Activated T-cell treated with anti-CD3 and anti-CD28 coated beads for 24 hours (primary cell): ENCODE measurements at regions not wholly inside any gene's neighbourhood (a gene's known extent, or its start where the extent isn't known, plus 50 kb on each side); places are given as distances from the start of the nearest gene placed in this dataset.
"Not testable (repeated sequence)": the region's sequence is repeated elsewhere in the genome, so short reads cannot be mapped to it uniquely, and the experiment has no call there.

Experiments
- DNase-seq: peaks from one replicate; pipeline ENCODE4 v3.0.0-alpha.2; 2020; ENCODE audit warnings: low read depth

DNA sequence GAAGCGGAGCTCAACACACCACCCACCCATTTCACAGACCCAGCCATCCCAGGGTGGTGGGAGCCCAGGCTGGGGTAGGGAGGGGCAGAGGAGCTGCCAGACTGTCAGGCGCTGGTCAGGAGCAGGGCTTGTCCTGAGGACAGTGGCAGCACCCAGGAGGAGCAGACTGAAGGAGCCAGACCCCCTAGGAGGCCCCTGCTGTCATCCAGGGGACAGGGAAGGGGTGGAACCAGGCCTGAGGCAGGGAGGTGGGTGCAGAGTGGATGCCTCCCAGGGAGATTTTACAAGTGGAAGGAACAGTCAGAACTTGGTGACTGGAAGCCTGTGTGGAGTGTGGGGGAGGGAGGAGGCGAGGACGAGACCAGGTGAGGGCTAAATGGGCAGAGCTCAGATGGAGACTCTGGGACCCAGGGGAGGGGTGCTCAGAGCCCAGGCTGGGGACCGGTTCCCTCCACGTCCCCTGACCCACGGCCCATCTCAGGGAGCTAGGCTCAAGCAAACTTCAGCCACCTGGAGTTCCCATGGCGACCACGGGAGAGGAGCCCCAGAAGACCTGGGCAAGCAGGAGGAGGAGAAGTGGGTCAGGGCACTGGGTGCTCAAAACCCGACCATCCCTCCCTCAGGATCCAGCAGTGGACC is 215.4 kb downstream of the TBC1D2B start:
- DNase-seq = not testable (repeated sequence)

DNA sequence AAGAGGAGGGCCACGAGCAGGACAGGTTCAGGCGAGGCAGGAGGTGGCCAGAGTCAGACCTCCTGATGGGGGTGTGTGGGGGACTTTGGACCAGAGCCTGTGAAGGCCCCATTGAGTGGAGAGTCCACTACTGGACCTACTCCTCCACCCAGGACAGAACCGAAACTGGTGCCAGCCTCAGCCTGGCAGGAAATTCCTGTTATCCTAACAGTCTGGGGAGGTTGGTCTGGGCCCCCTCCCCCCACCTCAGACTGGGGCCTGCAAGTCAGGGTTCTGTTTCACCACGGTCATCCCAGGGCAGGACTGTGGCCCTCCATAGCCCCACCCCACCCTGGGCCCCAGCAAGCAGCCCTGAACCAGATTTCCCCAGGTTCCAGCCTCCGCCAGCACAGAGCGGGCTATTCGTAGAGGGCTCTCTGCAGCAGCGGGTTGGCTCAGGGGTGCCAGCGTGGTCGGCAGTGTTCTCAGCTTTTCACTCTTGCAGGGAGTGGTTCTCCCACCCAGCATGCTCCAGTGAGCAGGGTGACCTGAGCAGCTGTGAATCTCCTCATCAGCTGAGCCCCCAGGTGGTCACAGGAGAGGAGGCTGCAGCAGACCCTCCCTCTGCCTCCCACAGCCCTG is 217.3 kb downstream of the TBC1D2B start:
- no peak for DNase-seq

- DNase-seq = no peak
Measured at GRCh38 chr15:77859491-77860060, 217.9 kb downstream of the TBC1D2B start.

DNA sequence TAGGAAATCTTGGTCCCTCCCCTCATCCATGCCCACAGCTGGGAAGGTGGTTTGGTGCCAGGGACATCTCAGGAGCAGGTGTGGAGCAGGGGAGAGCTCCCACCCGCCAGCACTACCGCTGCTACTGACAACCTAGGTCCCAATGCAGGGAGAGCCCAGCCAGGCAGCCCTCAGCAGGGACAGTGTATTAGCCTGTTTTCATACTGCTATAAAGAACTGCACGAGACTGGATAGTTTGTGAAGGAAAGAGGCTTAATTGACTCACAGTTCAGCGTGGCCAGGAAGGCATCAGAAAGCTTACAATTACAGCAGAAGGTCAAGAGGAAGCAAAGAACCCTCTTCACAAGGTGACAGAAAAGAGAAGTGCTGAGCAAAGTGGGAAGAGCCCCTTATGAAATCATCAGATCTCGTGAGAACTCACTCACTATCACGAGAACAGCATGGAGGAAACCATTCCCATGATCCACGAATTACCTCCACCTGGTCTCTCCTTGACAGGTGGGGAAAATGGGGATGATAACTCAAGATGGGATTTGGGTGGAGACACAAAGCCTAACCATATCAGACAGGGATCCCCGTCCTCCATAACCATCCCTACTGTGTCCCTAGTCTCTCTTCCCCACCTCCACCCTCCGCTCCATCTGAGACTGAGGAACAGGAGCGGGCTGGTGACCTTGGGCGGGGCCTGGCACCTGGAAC is 218.6 kb downstream of the TBC1D2B start:
- DNase-seq = no peak

GRCh38 chr15:77857419-77857818 is 220.1 kb downstream of the TBC1D2B start:
- no peak for DNase-seq

DNA sequence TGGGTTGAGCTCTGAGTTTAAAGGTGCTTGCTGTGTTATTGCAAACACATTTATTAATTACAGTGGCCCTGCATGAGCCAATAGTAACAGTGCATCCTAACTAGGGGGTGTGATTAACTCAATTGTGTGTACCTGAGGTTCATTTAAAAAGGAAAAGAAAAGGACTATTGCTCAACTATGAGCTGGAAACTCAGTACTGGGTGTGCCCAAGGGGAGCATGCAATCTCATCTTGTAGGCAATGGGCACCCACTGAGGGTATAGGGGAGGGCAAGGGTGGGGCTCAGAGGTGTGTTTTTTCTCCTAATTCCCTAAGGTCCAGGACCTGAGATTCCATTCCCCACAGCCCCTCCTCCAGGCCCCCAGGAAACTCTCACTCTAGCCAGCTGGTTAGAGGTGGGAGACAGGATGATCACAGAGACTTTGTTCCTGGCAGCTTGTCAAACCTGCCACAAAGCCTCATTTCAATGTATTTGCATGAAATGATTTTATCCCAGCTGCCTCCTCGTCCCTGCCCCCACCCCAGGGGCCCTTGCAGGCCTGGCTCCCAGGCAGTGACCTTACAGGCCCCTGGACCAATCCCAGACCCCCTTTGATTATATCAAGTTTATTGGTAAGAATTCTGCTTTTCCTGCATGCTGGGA is 220.7 kb downstream of the TBC1D2B start:
- DNase-seq = no peak

GRCh38 chr15:77855871-77856270 is 221.6 kb downstream of the TBC1D2B start:
- no peak for DNase-seq

DNA sequence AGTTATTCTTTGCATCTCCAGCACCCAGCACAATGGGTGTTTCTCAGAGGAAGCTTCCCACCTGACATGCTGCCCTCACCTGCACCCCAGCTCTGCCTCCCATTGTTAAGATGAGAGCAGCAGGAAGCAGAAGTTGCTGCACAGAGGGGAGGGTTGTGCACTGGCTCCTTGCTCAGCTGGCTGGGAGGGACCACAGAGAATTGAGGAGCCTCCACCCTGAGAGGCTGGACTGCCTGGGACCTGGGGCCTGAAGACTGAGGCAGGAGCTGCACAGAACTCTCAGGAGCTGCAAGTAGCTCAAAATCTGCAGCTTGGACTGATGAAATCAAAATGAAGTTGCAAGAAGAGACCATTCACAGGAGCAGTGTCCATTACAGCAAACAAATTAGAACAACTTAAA is 222.3 kb upstream of the LINGO1 start:
- DNase-seq = no peak

- no peak for DNase-seq
Measured at GRCh38 chr15:77853910-77854309, 221.2 kb upstream of the LINGO1 start.

GRCh38 chr15:77853008-77853328 is 220.3 kb upstream of the LINGO1 start:
- DNase-seq = no peak

GRCh38 chr15:77852241-77853007 is 219.7 kb upstream of the LINGO1 start:
- no peak for DNase-seq

GRCh38 chr15:77851691-77852090 is 219.0 kb upstream of the LINGO1 start:
- DNase-seq = no peak

DNA sequence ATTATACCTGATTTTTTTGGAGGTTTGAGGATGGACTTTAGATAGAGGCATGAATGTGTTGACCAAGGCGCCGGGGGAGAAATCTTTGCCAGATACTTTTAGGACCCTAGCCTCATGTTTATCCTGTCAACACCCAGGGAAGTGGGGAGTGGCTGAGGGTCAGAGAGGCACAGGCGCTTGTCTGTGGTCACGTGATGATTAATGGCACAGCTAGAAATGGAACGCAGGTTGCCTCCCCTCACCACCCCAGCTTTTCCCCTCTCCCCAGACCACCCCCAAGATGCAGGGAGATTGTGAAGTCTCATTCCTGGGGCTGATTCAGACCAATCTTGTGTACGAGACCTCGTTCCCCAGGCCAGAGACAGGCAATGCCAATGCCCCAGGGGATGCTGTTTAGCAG is 218.4 kb upstream of the LINGO1 start:
- DNase-seq = no peak

DNA sequence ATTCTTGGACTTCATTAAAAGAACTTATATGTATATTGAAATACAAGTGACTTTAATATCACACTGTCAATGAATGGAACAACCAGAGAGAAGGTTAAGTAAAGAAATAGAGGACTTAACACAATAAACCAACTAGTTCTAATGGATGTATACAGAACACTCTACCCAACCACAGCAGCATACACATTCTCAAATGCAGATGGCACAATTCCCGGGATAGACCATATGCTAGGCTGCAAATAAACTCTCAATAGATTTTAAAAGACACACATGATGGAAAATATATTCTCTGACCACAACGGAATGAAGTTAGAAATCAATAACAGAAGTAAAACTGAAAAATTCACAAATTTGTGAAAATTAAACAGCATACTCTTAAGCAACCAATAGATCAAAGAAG is 214.3 kb upstream of the LINGO1 start:
- no peak for DNase-seq

DNA sequence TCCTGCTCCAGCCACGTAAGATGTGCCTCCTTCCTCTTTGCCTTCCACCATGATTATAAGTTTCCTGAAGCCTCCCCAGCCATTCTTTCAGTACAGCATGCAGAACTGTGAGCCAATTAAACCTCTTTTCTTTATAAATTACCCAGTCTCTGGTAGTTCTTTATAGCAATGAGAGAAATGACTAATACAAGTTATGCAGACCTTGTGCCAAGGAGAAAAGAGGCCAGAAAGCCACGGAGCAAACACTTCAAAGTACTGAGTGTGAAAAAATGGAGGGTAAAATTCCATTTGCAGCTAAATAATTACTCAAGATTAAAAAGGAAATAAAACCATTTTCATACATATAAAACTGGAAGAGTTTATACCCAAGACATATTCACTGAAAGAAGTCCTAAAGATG is 213.6 kb upstream of the LINGO1 start:
- no peak for DNase-seq

GRCh38 chr15:77844798-77845446 is 212.2 kb upstream of the LINGO1 start:
- no peak for DNase-seq

DNA sequence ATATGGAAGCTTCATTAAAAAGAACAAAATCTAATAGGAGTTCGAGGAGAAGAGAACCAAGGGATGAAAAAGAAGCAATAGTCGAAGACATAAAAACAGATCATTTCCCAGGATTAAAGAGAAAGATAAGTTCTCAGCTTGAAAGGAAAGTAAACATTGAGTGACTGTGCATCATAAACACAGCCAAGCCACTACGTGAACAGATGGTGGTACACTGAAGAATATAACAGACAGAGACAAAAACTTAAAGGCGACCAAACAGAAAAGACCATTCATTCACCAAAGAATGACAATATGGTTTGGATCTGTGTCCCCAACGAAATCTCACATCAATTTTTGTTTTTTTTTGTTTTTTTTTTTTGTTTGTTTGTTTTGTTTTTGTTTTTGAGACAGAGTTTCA is 210.8 kb upstream of the LINGO1 start:
- DNase-seq = no peak

- DNase-seq = no peak
Measured at GRCh38 chr15:77840991-77841775, 208.5 kb upstream of the LINGO1 start.

DNA sequence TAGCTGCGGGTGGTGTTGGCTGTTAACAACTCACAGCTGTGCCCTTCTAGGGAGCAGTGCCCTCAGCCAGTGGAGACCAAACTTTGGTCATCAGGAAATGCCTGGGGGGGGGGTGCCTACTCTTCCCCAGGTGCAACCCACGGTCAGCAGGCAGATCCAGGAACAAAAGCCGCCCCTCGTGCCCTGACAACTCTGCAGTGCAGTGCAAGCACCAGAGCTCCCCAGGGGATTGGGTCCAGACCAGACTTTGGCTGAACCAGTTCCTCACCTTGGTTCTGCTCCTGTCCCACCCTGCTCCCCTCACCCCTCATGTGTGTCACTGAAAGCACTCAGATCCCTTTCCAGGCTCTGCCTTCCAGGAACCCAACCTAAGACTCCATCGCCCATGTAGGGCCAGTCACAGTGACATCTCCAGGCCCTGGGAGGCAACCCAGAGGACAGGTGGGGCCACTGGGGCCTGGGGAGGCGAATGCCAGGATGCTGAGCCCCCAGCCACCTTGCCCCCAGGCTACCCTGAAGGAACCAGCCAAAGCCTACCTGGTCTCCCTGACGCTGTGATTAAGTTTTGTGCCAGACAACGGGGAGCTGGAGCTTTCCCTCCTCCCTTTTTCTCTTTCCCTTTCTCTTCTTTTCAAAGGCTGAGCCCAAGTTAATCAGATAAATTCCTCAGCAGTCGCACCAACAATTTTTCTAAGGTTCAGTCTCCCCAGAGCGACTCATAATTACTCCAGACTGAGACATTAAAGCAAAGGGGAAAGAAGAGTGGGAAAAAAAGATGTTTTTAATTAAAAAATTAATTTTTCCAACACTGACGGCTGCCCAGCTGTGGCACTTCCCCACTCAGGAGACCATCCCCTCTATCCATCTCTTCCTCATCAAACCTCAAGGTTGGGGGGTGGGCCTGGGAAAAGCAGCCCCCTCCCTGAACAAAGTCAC is 207.5 kb upstream of the LINGO1 start:
- no peak for DNase-seq

DNA sequence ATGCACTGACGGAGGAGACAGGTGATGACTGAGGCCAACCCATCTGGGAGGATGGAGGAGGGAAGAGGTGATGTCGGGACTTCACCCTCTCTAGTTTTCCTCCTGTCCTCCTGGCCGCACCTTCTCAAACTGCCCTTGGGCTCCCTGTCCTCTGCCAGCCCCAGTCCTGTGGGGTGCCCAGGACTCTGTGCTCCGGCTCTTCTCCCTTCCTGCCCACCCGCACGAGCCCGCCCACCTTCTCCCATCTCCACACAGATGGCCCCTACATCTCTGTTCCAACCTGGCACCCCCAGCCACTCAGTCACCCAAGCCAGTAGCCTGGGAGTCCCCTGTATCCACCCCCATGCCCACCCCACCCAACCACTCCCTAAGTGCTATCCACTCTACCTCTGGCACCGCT is 206.7 kb upstream of the LINGO1 start:
- DNase-seq = no peak
